HG02852 (cell line): ENCODE measurements at regions not wholly inside any gene's neighbourhood (a gene's known extent, or its start where the extent isn't known, plus 50 kb on each side); places are given as distances from the start of the nearest gene placed in this dataset.
"Not testable (repeated sequence)": the region's sequence is repeated elsewhere in the genome, so short reads cannot be mapped to it uniquely, and the experiment has no call there.

Source experiments
- ATAC-seq: cut with Tn5 transposase; IDR thresholded peaks from one replicate; pipeline ENCODE4 v1.9.1; 2021; ENCODE audit warnings: mild to moderate bottlenecking, moderate library complexity; ENCODE audit not compliant: unreplicated experiment

DNA sequence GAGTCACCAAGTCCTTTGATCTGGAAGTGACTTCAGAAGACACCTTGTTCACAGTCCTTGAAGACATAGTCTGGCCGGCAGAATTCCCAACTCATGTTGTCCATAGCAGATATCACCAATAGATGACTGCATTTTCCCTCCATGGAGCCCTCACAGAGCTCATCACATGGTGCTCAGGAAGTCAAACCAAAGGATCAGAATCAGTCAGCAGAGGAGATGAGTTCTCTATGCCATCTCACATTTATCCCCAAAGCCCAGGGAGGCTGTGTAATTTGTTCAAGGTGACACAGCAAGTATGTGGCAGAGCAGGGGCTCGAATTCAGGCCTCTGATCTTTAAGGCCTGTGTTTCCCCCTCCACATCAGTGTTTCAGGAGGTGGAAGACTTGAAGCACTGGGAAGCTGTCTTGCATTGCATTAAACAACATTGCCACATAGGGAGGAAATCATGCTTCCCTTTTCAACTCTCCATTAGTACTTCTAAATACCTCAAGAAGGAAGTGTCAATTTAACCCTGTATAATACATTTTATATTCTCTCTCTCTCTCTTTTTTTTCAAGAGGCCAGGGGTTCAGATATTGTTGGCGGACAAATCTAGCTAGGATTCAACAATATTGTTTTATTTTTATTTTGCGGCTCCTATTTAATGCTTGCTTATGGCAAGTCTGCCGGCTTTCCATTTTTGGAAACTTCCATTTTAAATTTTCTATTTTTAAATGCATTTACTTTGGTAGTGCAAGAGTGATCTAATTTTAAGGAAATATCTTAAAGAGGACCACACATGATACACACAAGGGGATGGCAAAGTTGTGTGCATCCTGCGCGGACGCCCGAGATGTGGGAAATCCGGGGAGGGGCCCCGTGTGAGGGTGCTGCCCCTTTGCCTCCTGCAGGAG is 61.9 kb downstream of the NPIPB5 start:
- ATAC-seq, result not testable (repeated sequence)

DNA sequence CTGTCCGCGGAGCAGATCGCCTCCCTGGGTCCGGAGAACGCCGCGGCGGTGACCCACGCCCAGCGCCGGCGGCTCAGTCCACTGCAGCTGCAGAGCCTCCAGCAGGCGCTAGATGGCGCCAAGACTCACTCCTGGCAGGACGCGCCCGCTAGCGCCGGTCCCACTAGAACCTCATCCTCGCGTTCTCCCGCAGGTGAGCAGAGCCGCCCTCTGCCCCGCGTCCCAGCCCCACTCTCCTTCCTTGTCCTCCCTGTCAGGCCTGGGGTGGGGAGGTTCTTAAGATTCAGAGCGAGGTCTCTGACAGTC is 62.5 kb downstream of the NPIPB5 start:
- ATAC-seq, result peak; percentile 71

DNA sequence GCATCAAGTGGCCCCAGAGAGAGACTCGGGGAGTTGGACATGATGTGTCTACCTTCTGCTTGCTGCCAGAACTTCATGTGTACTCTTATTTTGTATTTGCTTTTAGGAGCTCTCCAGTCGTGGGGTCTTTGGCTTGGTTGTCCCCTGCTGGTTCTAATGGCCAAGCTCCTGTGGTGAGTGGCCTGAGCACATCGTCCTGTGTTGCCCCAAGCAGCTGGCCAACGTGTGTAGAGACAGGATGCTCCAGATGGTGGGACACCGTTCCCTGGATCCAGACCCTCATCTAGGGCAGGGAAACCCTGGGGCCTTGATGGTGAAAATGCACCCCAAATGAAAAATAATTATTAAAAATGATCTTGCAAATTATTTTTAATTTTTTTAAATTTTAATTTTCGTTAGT is 65.8 kb downstream of the NPIPB5 start:
- not testable (repeated sequence) for ATAC-seq

DNA sequence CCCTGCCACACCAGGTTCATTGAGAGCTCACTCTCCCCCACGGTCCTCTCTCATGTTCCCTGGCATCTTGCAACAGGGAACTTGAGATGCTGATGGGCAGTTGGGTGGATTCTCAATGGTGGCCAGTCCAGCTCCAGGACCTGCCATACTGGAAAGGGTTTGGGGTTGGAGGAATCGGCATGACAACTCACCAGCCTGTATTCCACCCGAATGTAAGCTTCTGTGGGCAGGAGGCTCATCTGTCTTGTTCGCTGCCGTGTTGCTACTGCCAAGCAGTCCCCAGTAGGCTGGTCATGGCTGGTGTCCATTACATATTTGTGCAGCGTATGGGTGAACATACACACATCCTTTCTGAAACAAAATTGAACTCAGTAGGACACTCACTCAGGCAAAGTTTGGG is 72.5 kb downstream of the NPIPB5 start:
- ATAC-seq, result not testable (repeated sequence)

DNA sequence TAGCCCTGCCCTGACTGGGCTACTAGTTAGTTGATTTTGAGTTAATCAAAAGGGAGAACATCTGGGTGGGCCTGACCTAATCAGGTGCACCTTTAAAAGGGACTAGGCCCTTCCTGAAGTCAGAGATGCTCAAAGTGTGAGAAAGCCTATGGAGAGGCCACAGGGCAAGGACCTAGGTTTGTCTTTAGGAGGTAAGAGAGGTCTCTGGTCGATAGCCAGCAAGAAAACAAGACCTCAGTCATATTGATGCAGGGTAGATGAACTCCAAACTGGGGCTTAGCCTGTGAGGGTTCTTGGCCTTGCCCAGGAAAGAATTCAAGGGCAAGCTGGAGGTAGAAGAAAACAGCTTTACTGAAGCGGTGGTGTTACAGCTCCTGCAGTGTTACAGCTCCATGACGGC is 73.8 kb downstream of the NPIPB5 start:
- ATAC-seq, result not testable (repeated sequence)

DNA sequence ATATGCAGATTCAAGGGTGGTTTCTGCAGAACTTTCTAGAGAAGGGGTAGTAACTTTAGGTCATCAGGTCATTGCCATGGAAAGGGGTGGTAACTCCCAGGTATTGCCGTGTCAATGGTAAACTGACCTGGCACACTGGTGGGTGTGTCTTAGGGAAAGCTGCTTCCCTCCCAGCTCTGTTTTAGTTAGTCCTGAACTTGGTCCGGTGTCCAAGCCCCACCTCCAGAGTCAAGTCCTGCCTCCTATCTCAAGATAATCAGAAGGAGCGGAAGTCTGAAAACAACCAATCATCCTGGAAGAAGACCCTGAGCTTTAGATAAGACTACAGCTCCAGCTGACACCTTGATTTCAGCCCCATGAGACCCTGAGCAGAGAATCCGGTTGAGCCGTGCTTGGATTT is 74.2 kb downstream of the NPIPB5 start:
- not testable (repeated sequence) for ATAC-seq

DNA sequence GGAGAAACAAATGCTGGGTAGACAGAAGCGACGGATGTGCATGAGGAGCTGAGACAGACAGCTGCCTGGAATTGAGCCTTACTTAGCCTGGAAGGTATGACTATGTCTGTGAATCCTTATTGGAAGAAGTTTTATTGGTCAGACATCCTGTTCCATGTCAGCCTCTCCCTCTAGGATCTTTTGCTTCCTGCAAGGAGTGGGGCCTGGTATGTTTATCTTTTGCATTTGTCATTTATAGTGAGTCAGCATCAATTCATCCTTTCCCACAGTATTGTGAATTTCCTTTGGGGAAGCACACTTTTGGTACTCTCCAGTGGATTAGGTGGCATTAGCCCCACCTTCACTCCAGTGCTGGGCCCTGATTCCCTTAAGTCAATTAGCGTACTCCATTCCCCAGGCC is 74.7 kb downstream of the NPIPB5 start:
- ATAC-seq, result not testable (repeated sequence)

DNA sequence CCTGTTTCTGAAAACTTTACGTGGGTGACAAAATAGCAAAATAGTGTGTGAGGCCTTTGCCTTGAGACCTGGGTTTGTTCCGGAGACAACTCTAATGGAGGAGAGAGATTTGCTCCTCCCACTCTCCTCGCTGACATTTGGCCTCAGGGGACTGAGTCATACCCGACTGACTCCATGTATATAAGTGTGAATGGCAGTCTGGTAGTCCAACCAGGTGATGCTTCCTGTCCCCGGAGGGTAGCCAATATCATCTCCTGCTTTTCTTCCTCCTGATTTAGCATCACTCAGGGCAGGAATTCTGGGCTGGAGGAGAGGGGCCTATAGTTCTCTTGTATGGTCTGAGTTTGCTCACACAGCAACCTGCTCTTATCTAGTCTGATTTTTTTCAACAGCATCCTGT is 76.0 kb downstream of the NPIPB5 start:
- not testable (repeated sequence) for ATAC-seq

DNA sequence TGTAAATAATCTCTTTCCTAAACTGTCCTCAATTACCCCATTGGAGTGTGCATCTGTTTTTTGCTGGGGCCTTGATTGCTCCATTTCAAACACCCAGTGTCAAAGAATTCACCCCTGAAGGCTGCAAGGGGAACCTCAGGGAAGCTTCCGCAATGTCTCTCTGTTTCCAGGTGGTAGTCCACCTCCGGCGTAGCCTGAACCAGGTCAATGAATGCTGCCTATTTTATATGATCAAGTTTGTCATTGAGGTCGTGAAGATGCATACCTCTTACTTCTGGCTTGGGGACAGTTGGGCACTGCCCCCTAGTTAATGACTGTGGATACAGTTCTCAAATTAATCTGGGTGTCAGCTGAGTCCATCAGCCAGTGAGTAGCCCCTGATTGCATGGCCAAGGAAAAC is 79.1 kb downstream of the NPIPB5 start:
- not testable (repeated sequence) for ATAC-seq

DNA sequence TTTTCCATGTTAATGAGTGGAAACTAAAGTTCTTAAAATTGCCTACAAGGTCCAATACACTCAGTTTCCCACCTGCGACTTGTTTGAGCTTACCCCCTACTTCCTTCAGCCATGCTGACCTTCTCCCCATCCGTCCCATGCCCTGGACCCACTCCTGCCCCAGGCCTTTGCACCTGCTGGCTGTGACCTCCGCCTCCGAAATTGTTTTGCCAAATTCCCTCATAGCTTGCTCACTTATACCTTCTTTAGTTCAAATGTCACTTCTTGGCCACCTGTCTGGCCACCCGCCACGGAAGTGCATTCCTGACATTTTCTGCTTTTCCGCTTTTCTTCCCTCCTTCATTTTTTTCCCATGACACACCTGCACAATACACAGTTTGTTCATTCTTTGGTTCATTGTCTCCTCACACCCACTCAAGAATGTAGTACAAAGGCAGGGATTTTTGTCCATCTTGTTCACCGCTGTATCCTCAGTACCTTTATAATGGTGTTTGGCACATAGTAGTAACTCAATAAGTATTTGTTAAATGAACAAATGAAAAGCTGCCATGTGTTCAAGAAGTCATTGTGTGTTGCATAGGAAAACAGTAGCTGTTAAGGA is 85.9 kb downstream of the NPIPB5 start:
- not testable (repeated sequence) for ATAC-seq

DNA sequence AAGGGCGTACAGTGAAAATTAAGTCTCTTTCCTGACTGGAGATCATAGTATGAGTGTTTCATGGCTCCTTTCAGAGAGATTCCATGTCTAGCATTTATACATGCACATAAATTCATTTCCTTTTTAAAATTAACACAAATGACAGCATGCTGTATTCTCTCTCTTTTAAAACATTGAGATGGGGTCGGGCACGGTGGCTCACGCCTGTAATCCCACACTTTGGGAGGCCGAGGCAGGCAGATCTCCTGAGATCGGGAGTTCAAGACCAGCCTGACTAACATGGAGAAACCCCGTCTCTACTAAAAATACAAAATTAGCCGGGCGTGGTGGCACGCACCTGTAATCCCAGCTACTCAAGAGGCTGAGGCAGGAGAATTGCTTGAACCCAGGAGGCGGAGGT is 93.1 kb downstream of the NPIPB5 start:
- ATAC-seq, result not testable (repeated sequence)

DNA sequence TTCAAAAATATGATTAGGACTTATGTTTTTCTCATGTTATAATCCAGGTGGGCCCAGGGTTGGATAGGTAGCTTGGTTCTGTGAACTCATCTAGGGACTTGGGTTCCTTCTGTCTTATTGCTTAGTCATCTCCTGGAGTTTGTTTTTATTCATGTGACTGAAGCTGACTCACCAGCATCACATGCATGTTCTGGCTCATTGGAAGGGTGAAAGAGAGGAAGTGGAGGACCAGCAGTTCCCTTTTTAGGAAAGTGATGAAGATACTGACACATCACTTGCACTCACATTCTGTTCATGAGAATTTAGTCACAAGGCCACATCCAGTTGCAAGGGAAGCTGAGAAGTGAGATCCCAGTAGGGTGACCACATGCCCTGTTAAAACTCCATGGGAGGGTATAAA is 95.9 kb downstream of the NPIPB5 start:
- ATAC-seq, result not testable (repeated sequence)

DNA sequence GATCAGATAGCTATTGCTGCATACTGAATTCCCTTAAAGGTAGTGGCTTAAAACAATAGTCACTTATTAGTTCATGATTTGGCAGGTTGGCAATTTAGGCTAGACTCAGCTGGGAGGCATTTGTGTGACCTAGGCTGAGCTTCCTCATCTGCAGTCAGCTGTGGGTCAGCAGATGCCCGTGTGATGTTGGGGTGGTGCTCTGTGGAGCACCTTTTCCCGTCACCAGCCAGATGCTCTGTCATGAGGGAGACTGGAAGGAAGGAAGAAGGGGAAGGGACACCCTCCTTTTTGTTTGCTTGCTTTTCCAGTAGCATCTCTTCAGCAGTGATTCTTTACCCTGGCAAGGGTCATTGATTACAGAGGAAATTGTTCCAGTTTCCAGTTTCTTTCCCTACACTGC is 99.1 kb downstream of the NPIPB5 start:
- ATAC-seq, result not testable (repeated sequence)

DNA sequence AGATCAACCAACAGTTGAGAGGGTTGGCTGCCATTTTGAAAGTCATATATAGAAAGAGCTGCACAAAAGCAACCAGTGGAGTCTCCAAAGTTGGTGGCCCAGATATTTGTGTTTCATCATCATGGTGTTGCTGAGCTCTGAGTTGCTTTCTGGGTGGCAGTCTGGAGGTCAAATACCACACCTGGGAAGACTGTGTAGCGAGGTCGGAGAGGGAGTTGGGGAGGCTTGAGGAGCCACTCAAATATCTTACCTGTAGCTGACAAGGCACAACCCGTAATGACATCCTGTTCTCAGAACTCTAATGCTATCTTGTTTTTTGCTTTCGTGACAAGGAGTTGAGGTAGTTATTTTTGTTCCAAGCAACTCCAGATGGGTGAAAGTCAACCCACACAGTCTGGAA is 100.4 kb downstream of the NPIPB5 start:
- not testable (repeated sequence) for ATAC-seq

DNA sequence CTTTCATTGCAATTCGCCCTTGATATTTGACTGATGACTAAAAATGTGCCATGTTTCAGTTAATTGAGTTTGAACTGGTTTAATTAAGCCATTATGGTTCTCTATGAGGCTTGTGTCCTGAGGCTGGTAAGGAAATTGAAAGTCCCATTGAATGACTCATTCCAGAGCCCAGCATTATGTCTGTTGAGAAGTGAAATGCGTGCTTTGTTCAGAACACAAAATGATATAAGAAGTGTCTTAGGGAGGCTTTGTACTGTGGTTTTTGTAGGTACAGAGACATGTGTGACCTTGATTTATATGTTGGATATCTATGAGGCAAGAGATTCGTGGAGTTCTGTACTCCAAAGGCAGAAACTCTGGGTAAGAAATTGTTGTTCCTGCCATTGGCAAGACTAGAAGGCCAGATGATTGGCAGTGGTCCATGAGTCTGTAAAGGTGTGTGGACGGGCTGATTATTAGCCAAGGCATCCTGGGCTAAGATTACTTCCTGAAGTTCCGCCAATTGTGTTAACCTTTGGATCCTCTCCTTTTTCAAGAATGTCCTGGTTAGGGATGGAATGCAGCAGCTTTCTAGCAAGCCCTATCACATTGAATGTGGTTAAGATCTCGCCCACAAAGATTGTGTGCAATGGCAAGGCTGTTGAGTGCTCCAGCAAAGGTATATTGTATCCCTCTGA is 103.7 kb downstream of the NPIPB5 start:
- ATAC-seq, result no peak

DNA sequence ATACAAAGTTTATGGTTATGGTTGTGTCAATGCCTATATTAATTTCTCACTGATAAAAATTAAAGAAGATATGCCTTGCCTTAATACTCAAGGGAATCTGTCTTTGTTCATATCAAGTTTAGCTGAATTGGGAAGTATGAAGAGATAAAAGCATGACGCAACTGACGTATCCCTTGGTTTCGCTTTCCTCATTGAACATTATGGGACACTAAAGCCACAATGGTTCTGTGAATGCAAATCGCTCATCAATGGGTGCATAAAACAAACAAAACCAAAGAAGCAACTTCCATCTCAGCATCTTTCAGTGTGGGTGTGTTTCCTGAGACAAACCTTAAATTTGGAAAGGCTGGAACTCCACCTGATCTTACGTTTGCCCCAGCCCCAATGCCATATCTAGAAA is 108.2 kb downstream of the NPIPB5 start:
- ATAC-seq, result no peak

DNA sequence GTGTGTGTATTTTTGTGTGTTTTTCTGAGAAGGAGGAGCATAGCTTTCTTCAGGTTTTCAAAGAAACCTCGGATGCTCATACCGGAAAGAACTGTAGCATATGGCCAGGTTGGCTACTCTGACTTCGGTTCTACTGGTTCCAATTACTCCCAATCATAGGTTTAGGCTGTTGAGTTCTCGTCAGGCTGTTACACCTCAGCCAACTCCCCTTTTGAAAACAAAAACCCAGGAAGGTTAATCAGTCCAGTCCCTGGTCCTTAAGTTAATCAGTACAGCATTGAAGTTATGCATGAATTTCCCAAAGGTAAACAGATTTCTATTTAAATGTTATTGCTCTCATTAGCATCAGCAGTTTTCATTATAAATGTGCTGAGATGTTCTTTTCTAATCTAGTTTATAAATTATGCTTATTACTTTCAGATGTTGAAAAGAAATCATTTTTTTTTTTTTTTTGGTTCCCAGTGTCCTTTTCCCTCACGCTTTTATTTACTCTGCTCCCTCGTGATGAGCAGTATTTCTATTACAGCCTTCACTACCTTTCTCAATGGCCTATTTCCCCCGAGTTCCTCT is 111.0 kb downstream of the NPIPB5 start:
- ATAC-seq, result no peak

DNA sequence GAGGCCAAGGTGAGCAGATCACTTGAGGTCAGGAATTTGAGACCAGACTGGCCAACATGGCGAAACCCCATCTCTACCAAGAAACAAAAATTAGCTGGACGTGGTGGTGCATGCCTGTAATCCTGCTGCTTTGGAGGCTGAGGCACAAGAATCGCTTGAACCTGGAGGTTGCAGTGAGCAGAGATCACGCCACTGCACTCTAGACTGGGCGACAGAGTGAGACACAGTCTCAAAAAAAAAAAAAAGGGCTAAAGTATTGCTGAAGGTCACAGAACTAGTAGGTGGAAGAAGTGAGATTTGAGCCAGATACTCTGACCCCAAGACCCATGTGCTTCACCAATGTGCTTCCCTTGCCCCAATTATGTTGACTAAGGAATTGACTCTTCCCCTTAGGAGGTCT is 112.0 kb downstream of the NPIPB5 start:
- no peak for ATAC-seq

DNA sequence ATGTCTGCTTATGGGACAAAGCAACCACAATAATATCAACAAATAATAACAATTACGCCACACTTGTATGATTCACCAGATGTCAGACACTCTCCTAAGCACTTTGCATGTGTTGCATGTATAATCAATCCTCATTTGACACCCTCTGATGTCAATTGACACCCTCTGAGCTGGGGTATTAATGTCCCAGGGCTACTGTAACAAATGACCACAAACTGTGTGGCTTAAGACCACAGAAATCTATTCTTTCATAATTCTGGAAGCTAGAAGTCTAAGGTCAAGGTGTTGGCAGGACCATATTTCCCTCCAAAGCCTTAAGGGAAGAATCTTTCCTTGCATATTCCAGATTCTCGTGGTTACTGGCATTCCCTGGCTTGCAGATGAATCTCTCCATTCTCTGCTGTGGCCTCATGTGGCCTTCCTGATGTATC is 112.7 kb downstream of the NPIPB5 start:
- ATAC-seq, result no peak

DNA sequence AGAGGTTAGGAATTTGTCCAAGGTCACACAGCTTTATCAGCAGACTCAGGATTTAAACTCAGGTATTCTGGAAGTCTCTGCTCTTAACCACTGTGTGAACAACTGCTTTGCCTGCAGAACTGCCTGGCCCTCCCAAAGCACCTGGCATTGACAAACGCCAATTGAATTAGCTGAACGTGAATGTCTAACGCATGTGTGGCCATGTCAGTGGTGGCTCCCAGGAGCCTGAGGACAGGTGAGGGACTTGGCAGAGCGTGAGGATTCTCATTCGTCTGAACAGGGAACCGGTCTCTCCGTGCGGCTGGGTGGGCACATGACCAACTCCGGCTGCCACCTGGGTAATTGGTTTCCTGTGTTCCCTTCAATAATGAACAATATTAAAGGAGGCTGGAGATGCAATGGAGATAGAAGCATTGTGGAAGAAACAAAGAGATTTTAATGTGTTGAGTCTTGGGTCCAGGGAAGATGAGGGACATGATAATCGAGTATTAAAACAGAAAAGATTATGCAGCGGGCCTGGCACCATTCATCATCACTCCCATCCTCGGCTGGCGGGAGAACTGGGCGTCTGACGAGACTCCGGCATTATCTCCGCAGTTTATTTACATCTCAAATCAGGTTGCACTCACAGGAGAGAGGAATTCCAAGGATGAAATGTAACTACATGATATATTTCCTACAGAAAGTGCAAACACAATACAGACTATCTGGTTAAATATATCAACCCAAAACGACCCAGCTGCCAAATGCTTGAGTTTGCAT is 113.5 kb downstream of the NPIPB5 start:
- ATAC-seq, result no peak
